Activated CD8-positive, alpha-beta memory T cell treated with anti-CD3 and anti-CD28 coated beads, Interleukin-2, amount 50 U/mL, for 4 hours (primary cell): ENCODE measurements at regions not wholly inside any gene's neighbourhood (a gene's known extent, or its start where the extent isn't known, plus 50 kb on each side); places are given as distances from the start of the nearest gene placed in this dataset.
"Not testable (repeated sequence)": the region's sequence is repeated elsewhere in the genome, so short reads cannot be mapped to it uniquely, and the experiment has no call there.

Experiments used
- DNase-seq: peaks from one replicate; pipeline ENCODE4 v3.0.0-alpha.2; 2020

GRCh38 chr22:49013707-49014106 lies 814.0 kb downstream of the BRD1 start:
- DNase-seq: no peak

DNA sequence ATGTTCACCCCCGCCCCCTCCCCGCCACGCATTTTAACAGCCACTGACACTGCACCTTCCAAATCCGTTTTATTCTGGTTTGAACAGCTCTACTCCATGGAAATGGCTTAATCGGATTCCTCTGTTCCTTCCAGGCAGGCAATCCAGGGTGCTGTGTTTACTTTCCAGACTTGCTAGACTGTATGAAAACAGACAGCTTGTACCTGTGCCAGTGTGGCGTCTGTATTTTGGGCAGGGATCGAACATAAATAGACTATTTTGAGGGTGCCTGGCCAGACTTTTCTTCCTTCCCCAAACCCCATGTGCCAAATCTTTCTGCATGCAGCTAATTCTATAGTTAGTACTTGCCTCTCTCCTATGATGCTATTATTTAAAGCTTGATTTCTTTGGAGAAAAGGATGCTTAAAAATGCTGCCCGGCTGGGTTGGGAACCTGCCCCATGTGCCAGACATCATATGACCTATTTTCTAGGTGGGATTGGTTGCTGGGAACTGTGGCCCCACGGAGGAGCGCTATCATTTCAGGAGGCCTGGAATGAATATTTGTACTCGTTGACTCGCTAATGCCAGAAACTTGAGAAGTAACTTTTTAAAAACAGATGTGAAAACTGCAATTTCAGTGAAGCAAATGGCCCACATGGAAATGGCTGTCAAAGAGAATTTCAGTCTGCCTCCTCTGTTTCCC lies 814.8 kb downstream of the BRD1 start:
- DNase-seq: no peak

DNA sequence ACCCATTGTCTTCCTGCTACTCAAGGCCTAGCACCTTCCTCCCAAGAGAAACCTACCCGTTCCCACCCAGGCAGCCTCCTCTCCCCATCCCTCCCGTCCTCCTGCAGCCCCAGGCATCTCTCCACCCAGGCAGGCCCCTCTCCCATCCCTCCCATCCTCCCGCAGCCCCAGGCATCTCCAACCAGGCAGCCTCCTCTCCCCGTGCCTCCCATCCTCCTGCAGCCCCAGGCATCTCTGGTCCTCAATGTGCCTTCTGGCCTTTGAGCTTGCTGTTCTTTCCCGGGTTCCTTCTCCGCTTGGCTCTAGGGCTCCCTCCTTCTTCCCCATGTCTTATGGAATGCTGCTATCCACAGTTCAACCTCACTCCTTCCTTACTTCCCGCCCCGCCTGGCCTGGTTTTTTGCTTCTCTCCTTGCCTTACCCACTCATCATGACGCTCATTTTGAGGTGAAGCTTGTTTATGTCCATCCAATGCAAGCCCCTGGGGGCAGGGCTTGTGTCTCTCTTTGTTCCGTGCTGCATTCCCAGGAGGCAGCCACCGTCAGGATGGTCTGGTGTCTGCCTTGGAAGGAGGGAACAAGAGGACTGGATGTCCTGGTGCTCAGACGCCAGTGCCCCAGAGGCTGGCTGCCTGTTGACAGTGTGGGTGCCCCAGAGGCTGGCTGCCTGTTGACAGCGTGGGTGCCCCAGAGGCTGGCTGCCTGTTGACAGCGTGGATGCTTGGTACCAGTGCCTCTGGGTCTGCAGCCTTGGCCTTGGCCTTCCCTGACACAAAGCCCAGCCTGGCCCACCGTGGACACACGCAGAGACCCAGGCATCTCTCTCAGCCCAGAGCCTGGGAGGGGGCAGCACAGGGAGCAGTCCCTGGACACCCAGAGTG lies 815.7 kb downstream of the BRD1 start:
- DNase-seq: no peak

- DNase-seq: no peak
These were observed 816.3 kb downstream of the BRD1 start for GRCh38 chr22:49011379-49011768.

GRCh38 chr22:49010901-49011300 lies 816.8 kb downstream of the BRD1 start:
- no peak for DNase-seq

- no peak for DNase-seq
These were observed 817.4 kb downstream of the BRD1 start for GRCh38 chr22:49010070-49010863.

DNA sequence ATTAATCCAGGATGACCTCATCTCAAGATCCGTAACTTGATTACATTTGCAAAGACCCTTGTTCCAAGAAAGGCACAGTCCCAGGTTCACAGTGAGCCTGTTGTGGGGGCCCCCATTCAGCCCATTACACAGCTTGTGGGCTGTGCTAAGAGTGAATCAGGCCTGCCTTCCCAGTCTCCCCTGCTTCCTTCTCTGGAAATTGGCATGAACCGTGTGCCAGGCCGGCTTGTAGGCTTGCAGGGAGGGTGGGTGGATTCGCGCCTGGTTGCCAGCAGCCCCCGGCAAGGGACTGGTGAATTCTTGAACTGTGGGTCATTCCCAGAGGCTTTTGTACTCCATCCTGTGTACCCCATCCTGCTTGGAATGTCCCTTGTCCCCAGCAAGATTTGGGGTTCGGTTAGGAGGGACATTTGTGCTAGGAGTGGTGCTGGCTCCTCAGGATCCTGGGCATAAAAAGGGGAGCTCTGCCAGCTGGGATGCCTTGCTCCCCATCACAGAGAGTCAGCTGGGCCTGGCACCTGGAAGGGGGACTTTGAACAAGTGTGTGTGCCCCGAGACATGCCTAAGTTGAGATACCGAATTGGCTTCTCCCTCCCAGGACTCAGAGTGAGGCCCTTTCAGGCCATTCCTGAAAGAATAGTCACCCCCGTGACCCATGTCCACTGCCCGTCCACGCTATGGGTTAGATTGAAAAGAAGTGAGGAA lies 818.2 kb downstream of the BRD1 start:
- no peak for DNase-seq

DNA sequence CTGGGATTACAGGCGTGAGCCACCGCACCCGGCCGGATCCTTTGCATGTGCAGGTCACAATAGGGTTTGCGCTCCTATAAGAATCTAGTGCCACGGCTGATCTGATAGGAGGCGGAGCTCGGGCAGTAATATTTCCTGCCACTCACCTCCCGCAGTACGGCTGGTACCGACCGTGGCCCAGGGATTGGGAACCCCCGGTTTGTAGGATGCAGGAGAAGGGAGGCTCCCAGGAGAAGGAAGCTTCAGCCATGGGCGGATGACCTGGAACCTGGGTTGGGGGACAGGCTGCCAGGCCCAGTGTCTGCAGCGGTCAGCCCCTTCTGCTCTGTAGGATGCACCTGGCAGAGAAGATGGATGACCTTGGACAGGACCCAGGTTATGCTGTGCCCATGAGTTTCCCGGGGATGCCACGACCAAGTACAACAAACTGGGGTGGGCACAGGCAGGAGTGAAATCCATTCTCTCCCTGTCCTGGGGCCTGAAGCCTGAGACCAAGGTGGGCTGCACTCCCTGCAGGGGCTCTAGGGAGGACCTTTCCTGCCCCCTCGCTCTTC lies 818.9 kb downstream of the BRD1 start:
- no peak for DNase-seq

GRCh38 chr22:49007013-49007653 lies 820.5 kb downstream of the BRD1 start:
- DNase-seq: no peak

DNA sequence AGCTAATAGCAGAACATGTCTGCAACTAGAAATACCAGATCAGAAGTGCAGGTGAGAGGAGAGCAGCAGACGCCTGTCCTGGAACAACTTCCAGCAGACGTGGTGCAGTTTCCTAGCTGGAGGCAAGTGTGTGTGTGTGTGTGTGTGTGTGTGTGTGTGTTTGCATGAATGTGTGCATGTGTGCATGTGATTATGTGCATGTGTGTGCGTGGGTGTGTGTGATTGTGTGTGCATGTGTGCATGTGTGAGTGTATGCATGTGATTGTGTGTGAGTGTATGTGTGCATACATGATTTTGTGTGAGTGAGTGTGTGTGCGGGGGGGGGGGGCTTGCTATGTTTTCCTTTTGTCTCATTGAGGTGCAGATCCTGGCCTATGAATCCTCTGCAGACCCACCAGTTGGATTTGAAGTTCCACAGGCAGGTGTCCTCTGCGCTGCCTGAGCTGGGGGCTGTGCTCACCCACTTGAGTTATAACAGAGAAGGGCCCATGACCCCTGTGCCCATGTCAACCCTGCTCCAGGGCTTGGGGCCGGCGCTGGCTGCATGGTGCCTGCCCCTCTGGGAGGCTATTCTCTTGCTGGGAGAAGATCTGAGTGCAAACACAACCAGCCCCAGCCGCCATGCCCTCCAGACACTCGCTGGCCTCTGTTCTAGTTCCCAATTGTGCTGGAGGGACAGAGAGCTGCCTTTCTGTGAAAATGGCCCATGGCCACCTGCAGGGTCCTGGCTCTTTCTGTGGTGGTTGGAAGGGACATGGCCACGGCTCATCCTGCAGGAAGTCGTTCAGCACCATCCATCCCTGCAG lies 821.3 kb downstream of the BRD1 start:
- DNase-seq: no peak

GRCh38 chr22:49005557-49005956 lies 822.1 kb downstream of the BRD1 start:
- DNase-seq: no peak

DNA sequence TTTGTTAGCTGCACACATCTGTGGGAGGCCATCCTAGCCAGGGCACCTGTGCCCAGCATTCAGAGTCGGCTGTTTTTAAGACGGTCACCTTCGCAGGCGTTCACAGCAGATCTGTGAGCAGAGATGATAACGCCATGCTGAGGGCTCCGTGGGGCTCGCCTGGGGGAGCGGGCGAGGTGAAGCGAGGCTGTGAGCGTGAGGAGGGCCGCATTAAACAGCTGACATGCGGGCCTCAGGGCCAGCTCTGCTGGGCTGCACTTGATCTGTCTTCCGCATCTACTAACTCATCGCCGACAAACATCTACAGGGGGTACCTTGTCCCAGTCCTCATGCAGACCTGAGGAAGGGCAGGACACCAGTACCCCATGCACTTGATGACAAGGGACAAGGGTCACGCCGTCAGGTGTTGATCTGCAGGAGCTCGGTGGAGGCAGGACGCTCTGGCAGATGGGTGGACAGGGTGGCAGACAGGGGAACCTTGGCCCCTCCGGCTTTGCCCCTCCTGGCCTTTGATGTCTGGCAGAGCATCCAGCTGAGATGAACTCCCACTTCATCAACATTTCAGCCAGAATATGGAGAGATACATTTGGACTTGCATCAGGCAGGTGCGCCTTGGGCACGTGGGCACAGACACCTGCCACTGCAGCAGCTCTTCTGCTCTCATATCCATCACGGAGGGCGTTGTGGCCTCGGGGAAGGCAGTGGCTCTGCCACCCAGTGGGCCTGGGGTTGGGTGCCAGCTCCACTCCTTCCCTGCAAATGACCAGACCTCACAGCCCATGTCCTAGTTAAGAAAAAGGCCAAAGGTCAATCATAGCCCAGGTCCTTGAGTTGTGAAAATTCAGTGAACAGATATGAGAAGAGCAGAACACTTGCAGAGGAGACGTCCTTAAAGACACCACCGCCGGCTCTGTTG lies 822.9 kb downstream of the BRD1 start:
- DNase-seq: no peak

- not testable (repeated sequence) for DNase-seq
These were observed 830.1 kb downstream of the BRD1 start for GRCh38 chr22:48997605-48998004.

- DNase-seq: no peak
These were observed 834.0 kb downstream of the BRD1 start for GRCh38 chr22:48993655-48994054.

DNA sequence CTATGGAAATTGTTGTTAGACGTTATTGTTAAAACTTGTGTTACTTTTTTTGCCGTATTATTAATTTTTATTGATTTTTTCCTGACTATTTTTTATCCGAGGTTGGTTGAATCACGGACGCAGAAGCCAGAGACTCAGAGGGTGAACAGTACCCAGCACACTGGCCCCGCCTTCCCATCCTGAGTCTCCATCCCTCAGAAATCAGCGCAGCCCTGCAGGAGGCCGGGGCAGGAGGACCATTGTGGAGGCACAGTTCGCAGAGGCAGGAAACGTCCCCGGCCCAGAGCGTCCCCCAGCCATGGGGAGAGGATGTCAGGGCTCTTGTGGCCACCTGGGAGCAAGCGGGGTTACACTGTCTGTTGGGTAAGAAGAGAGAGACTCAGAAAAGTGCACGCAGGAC lies 843.0 kb downstream of the BRD1 start:
- no peak for DNase-seq

DNA sequence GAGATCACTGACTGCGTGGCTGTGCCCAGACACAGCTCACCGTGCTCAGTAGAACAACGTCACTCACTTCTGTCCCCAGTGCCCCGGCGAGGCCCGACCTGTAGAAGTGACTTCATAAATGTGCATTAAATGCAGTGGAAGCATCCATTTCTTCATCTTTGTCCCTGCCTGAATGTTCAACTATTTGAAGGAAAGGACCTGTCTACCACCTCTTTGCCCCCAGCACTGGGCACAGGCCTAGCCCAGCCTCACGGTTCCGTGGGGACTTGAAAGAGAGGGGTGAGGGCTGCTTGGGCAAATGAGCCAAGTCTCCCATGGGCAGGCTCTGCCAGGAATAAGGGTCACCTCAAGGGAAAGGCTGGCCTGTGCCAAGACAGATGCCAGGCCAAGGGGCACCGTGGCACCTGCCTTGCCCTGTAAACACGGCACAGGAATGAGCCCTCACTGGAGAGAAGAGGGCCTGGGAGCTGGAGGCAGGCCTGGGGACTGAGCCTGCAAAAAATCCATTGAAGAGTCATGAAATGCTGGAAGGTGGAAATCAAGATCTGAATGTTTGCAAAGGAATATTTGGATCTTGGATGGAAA lies 845.3 kb downstream of the BRD1 start:
- no peak for DNase-seq

DNA sequence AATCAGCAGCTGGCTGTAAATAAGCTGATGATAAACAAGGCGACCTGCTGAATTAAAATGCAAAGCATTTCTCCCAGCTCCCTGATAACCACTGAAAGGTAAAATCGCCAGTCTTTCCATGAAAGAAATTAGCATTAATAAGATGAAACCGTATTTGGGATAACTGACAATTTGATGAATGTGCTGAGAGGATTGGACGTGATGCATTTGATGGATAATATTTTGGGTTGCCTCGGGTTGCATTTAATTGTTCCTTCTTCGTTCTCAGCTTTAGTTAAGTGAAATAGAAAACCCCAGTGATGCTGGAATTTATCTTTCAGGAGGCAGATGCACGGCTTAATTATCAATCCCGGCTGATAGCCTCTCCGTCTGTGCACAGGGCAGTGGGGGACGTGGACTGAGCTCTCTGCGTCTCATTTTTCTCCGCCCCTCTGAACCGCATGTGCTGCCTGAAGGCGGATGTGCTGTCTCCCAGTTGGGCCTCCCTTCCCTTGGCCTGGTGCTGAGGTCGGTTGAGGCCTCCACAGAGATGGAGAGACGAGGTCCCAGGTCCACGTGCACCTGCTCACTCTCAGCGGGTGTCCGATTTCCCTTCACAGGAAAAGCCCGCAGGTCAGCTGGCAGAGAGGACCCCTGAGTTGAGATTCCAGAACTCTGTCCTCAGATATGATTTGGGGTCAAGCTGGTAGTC lies 846.2 kb downstream of the BRD1 start:
- DNase-seq: no peak

- no peak for DNase-seq
These were observed 846.8 kb downstream of the BRD1 start for GRCh38 chr22:48980918-48981317.

DNA sequence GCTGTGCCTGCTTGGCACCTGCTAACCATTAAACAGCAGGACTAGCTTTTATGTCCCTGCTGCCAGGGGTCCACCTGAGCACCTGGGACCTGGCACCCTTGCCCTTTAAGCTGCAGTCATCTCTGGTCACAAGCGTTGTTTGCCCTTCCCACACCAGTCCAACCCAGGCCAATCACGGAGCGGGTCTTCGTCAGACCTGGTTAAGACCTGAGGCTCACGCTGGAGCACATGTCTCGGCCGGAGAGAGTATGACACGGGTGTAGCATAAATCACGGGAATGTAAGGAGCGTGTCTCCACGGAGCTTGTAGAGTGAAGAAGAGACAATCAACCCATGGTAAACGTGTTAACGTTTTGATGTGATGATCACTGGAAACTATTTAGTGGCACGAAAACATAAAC lies 847.3 kb downstream of the BRD1 start:
- DNase-seq: no peak
